ENCODE measurements at regions not wholly inside any gene's neighbourhood (a gene's known extent, or its start where the extent isn't known, plus 50 kb on each side); places are given as distances from the start of the nearest gene placed in this dataset.

GRCh38 chr3:86175051-86175536 is 815.9 kb downstream of the VGLL3 start:
- H3K27ac Mint-ChIP-seq, result peak overlapping the region; percentile 93
- TF ChIP-seq EZH2 (IDR thresholded peaks at IDR 0.05) (no peak), EZH2phosphoT487 (IDR thresholded peaks at IDR 0.05) (no peak), CTCF (IDR thresholded peaks at IDR 0.05) (no peak)
- Histone ChIP-seq H3K9me3 (ENCODE audit: low read depth) (no peaks in the 10 kb centered on the region), H3F3A (ENCODE audit: low read depth) (peaks cover 13% of the 10 kb centered on the region), H4K20me1 (ENCODE audit: low read depth) (no peaks in the 10 kb centered on the region), H3K4me2 (peak overlapping the region; percentile 11), H3K79me2 (ENCODE audit: low read depth) (no peaks in the 10 kb centered on the region), H3K9ac (no peak overlapping the region), H3K36me3 (no peaks in the 10 kb centered on the region), H2AFZ (replicated peaks) (peak overlapping the region; percentile 97), H3K27ac (no peak overlapping the region), H3K4me3 (no peak overlapping the region), H3K27me3 (no peaks in the 10 kb centered on the region), H3K4me1 (peaks cover 30% of the 10 kb centered on the region)
- H3K4me1 Mint-ChIP-seq, result peaks cover 27% of the 10 kb centered on the region
- DNase-seq (ENCODE audit: low spot score), result peak; percentile 5
- no peaks in the 10 kb centered on the region for H3K36me3 Mint-ChIP-seq
- H3K4me3 Mint-ChIP-seq, result no peak overlapping the region
- no peaks in the 10 kb centered on the region for H3K9me3 Mint-ChIP-seq
- peaks cover 2% of the 10 kb centered on the region for H3K27me3 Mint-ChIP-seq (ENCODE audit: insufficient read depth, low read depth)

DNA sequence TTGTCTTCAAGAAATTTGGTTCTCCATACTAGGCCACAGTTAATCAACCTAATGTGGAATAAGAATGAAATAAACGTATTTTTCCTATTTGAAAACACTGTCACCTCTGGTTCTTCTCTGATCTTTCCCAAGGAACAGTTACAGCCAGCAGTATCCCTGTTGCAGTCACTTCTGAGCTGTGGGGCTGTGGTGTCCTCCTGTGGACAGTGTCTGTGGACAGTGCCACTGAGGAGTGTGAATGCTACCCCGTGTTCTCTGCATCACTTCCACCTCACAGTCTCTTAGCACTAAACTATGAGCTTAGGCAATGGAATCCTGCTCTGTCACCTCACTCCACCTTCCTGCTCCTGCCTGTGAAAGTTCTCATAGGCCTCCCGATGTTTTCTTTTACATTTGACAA is 817.5 kb downstream of the VGLL3 start:
- Mint-ChIP-seq H3K4me3 (no peak overlapping the region), H3K27ac (no peak overlapping the region), H3K4me1 (peaks cover 23% of the 10 kb centered on the region), H3K9me3 (no peaks in the 10 kb centered on the region), H3K36me3 (no peaks in the 10 kb centered on the region), H3K27me3 (ENCODE audit: insufficient read depth, low read depth) (peaks cover 2% of the 10 kb centered on the region)
- no peak for TF ChIP-seq CTCF (IDR thresholded peaks at IDR 0.05)
- Histone ChIP-seq H3K4me3 (no peak overlapping the region), H3F3A (ENCODE audit: low read depth) (peaks cover 13% of the 10 kb centered on the region), H3K27ac (no peak overlapping the region), H3K79me2 (ENCODE audit: low read depth) (no peaks in the 10 kb centered on the region), H3K4me1 (peaks cover 24% of the 10 kb centered on the region), H4K20me1 (ENCODE audit: low read depth) (no peaks in the 10 kb centered on the region), H2AFZ (replicated peaks) (peak overlapping the region; percentile 38), H3K27me3 (no peaks in the 10 kb centered on the region), H3K9me3 (ENCODE audit: low read depth) (no peaks in the 10 kb centered on the region), H3K4me2 (no peak overlapping the region), H3K9ac (no peak overlapping the region), H3K36me3 (no peaks in the 10 kb centered on the region)
- no peak for DNase-seq (ENCODE audit: low spot score)

GRCh38 chr3:86168512-86168911 is 822.4 kb downstream of the VGLL3 start:
- no peak overlapping the region for H3K4me3 ChIP-seq
- H3K27me3 ChIP-seq, result no peaks in the 10 kb centered on the region
- no peaks in the 10 kb centered on the region for H3F3A ChIP-seq (ENCODE audit: low read depth)
- no peak overlapping the region for H2AFZ ChIP-seq (replicated peaks)
- no peaks in the 10 kb centered on the region for H4K20me1 ChIP-seq (ENCODE audit: low read depth)
- H3K9ac ChIP-seq, result no peak overlapping the region
- H3K79me2 ChIP-seq (ENCODE audit: low read depth), result no peaks in the 10 kb centered on the region
- H3K27ac ChIP-seq, result no peak overlapping the region
- H3K9me3 Mint-ChIP-seq, result no peaks in the 10 kb centered on the region
- TF ChIP-seq EZH2 (IDR thresholded peaks at IDR 0.05) (no peak), CTCF (IDR thresholded peaks at IDR 0.05) (no peak), EZH2phosphoT487 (IDR thresholded peaks at IDR 0.05) (no peak)
- H3K27ac Mint-ChIP-seq, result no peak overlapping the region
- H3K36me3 Mint-ChIP-seq, result no peaks in the 10 kb centered on the region
- no peak for DNase-seq (ENCODE audit: low spot score)
- H3K27me3 Mint-ChIP-seq (ENCODE audit: insufficient read depth, low read depth), result no peaks in the 10 kb centered on the region
- no peaks in the 10 kb centered on the region for H3K9me3 ChIP-seq (ENCODE audit: low read depth)
- H3K36me3 ChIP-seq, result no peaks in the 10 kb centered on the region
- no peak overlapping the region for H3K4me3 Mint-ChIP-seq
- H3K4me1 ChIP-seq, result no peaks in the 10 kb centered on the region
- H3K4me2 ChIP-seq, result no peak overlapping the region
- H3K4me1 Mint-ChIP-seq, result no peaks in the 10 kb centered on the region
